ENCODE measurements at regions not wholly inside any gene's neighbourhood (a gene's known extent, or its start where the extent isn't known, plus 50 kb on each side); places are given as distances from the start of the nearest gene placed in this dataset.
A peak's percentile ranks its signal among the peaks of the same experiment; 100 is the strongest.
"Not testable (repeated sequence)": the region's sequence is repeated elsewhere in the genome, so short reads cannot be mapped to it uniquely, and the experiment has no call there.

GRCh38 chr3:177335728-177336127, 138.4 kb upstream of the TBL1XR1 start:
- Mint-ChIP-seq H3K27ac (no peak overlapping the region), H3K4me1 (peaks cover 9% of the 10 kb centered on the region), H3K4me3 (no peak overlapping the region), H3K36me3 (ENCODE audit: low read depth) (no peaks in the 10 kb centered on the region), H3K27me3 (no peaks in the 10 kb centered on the region)
- ATAC-seq (no peak), DNase-seq (no peak)
- H3K9me3 ChIP-seq (ENCODE audit: control insufficient read depth, low read length, poor library complexity, severe bottlenecking), result no peaks in the 10 kb centered on the region

GRCh38 chr3:177336873-177337450, 139.7 kb upstream of the TBL1XR1 start:
- Mint-ChIP-seq H3K36me3 (ENCODE audit: low read depth) (no peaks in the 10 kb centered on the region), H3K27ac (no peak overlapping the region), H3K27me3 (no peaks in the 10 kb centered on the region), H3K4me1 (peaks cover 9% of the 10 kb centered on the region), H3K4me3 (no peak overlapping the region)
- DNase-seq (no peak), ATAC-seq (no peak)
- H3K9me3 ChIP-seq (ENCODE audit: control insufficient read depth, low read length, poor library complexity, severe bottlenecking), result no peaks in the 10 kb centered on the region

- peaks cover 9% of the 10 kb centered on the region for H3K4me1 Mint-ChIP-seq
- H3K4me3 Mint-ChIP-seq, result no peak overlapping the region
- H3K9me3 ChIP-seq (ENCODE audit: control insufficient read depth, low read length, poor library complexity, severe bottlenecking), result no peaks in the 10 kb centered on the region
- DNase-seq (no peak), ATAC-seq (peak; percentile 68)
- no peaks in the 10 kb centered on the region for H3K27me3 Mint-ChIP-seq
- no peaks in the 10 kb centered on the region for H3K36me3 Mint-ChIP-seq (ENCODE audit: low read depth)
- peak overlapping the region; percentile 34 for H3K27ac Mint-ChIP-seq
Observed at GRCh38 chr3:177337541-177338331, 140.5 kb upstream of the TBL1XR1 start.

GRCh38 chr3:177338697-177339219, 141.5 kb upstream of the TBL1XR1 start:
- Mint-ChIP-seq H3K27me3 (no peaks in the 10 kb centered on the region), H3K4me3 (no peak overlapping the region), H3K27ac (no peak overlapping the region), H3K4me1 (peaks cover 9% of the 10 kb centered on the region), H3K36me3 (ENCODE audit: low read depth) (no peaks in the 10 kb centered on the region)
- no peaks in the 10 kb centered on the region for H3K9me3 ChIP-seq (ENCODE audit: control insufficient read depth, low read length, poor library complexity, severe bottlenecking)
- ATAC-seq, result no peak
- DNase-seq, result no peak

- not testable (repeated sequence) for H3K4me1 Mint-ChIP-seq; H3K36me3 Mint-ChIP-seq (ENCODE audit: low read depth); DNase-seq; H3K4me3 Mint-ChIP-seq; H3K27ac Mint-ChIP-seq; H3K27me3 Mint-ChIP-seq; ATAC-seq; H3K9me3 ChIP-seq (ENCODE audit: control insufficient read depth, low read length, poor library complexity, severe bottlenecking)
Observed at GRCh38 chr3:177339220-177339703, 142.0 kb upstream of the TBL1XR1 start.

GRCh38 chr3:177340243-177340830, 143.1 kb upstream of the TBL1XR1 start:
- ATAC-seq, result no peak
- Mint-ChIP-seq H3K27ac (no peak overlapping the region), H3K27me3 (no peaks in the 10 kb centered on the region)

GRCh38 chr3:177341736-177342419, 144.6 kb upstream of the TBL1XR1 start:
- Mint-ChIP-seq H3K4me1 (peaks cover 17% of the 10 kb centered on the region), H3K27ac (no peak overlapping the region), H3K27me3 (no peaks in the 10 kb centered on the region), H3K4me3 (no peak overlapping the region), H3K36me3 (ENCODE audit: low read depth) (no peaks in the 10 kb centered on the region)
- no peak for ATAC-seq
- no peak for DNase-seq
- no peaks in the 10 kb centered on the region for H3K9me3 ChIP-seq (ENCODE audit: control insufficient read depth, low read length, poor library complexity, severe bottlenecking)

More at GRCh38 chr3:177340243-177340830, 143.1 kb upstream of the TBL1XR1 start:
- H3K9me3 ChIP-seq (ENCODE audit: control insufficient read depth, low read length, poor library complexity, severe bottlenecking), result no peaks in the 10 kb centered on the region
- no peak for DNase-seq
- Mint-ChIP-seq H3K36me3 (ENCODE audit: low read depth) (no peaks in the 10 kb centered on the region), H3K4me3 (no peak overlapping the region), H3K4me1 (peaks cover 12% of the 10 kb centered on the region)

- no peaks in the 10 kb centered on the region for H3K9me3 ChIP-seq (ENCODE audit: control insufficient read depth, low read length, poor library complexity, severe bottlenecking)
- Mint-ChIP-seq H3K27ac (no peak overlapping the region), H3K36me3 (ENCODE audit: low read depth) (no peaks in the 10 kb centered on the region), H3K27me3 (no peaks in the 10 kb centered on the region), H3K4me1 (peaks cover 16% of the 10 kb centered on the region), H3K4me3 (no peak overlapping the region)
- DNase-seq (no peak), ATAC-seq (no peak)
Observed at GRCh38 chr3:177343122-177343625, 145.9 kb upstream of the TBL1XR1 start.

- Mint-ChIP-seq H3K4me1 (peaks cover 17% of the 10 kb centered on the region), H3K4me3 (peak overlapping the region; percentile 21), H3K36me3 (ENCODE audit: low read depth) (no peaks in the 10 kb centered on the region), H3K27me3 (no peaks in the 10 kb centered on the region), H3K27ac (peak overlapping the region; percentile 61)
- DNase-seq, result peak in 1 of 3 donors; percentile 14
- ATAC-seq, result peak; percentile 73
- no peaks in the 10 kb centered on the region for H3K9me3 ChIP-seq (ENCODE audit: control insufficient read depth, low read length, poor library complexity, severe bottlenecking)
Observed at GRCh38 chr3:177345049-177345972, 148.0 kb upstream of the TBL1XR1 start.

- H3K9me3 ChIP-seq (ENCODE audit: control insufficient read depth, low read length, poor library complexity, severe bottlenecking), result no peaks in the 10 kb centered on the region
- ATAC-seq (no peak), DNase-seq (no peak)
- Mint-ChIP-seq H3K27me3 (no peaks in the 10 kb centered on the region), H3K27ac (peak overlapping the region; percentile 61), H3K36me3 (ENCODE audit: low read depth) (no peaks in the 10 kb centered on the region), H3K4me3 (no peak overlapping the region), H3K4me1 (peaks cover 17% of the 10 kb centered on the region)
Observed at GRCh38 chr3:177345973-177346503, 148.8 kb upstream of the TBL1XR1 start.

- no peaks in the 10 kb centered on the region for H3K9me3 ChIP-seq (ENCODE audit: control insufficient read depth, low read length, poor library complexity, severe bottlenecking)
- Mint-ChIP-seq H3K27me3 (no peaks in the 10 kb centered on the region), H3K36me3 (ENCODE audit: low read depth) (no peaks in the 10 kb centered on the region), H3K4me3 (no peak overlapping the region), H3K27ac (no peak overlapping the region), H3K4me1 (peaks cover 19% of the 10 kb centered on the region)
- DNase-seq, result no peak
- ATAC-seq, result no peak
Observed at GRCh38 chr3:177346878-177347277, 149.6 kb upstream of the TBL1XR1 start.

GRCh38 chr3:177347611-177348010, 150.3 kb upstream of the TBL1XR1 start:
- Mint-ChIP-seq H3K36me3 (ENCODE audit: low read depth) (no peaks in the 10 kb centered on the region), H3K4me3 (no peak overlapping the region), H3K27me3 (no peaks in the 10 kb centered on the region), H3K4me1 (peaks cover 21% of the 10 kb centered on the region), H3K27ac (no peak overlapping the region)
- no peaks in the 10 kb centered on the region for H3K9me3 ChIP-seq (ENCODE audit: control insufficient read depth, low read length, poor library complexity, severe bottlenecking)
- DNase-seq (no peak), ATAC-seq (no peak)
